CD4-positive, alpha-beta T cell treated with Interleukin-17A for 4 hours (primary cell): ENCODE measurements at regions not wholly inside any gene's neighbourhood (a gene's known extent, or its start where the extent isn't known, plus 50 kb on each side); places are given as distances from the start of the nearest gene placed in this dataset.
"Not testable (repeated sequence)": the region's sequence is repeated elsewhere in the genome, so short reads cannot be mapped to it uniquely, and the experiment has no call there.

Source experiments
- DNase-seq: peaks from one replicate; pipeline ENCODE4 v3.0.0-alpha.2; 2020; ENCODE audit warnings: mixed read lengths

- not testable (repeated sequence) for DNase-seq
Measured at GRCh38 chr3:195634426-195635261, 50.9 kb upstream of the APOD start.
